NCI-H2029 treated with DMSO at 0.1 percent for 48 hours (cell line): ENCODE measurements at regions not wholly inside any gene's neighbourhood (a gene's known extent, or its start where the extent isn't known, plus 50 kb on each side); places are given as distances from the start of the nearest gene placed in this dataset.
A peak's percentile ranks its signal among the peaks of the same experiment; 100 is the strongest.
"Not testable (repeated sequence)": the region's sequence is repeated elsewhere in the genome, so short reads cannot be mapped to it uniquely, and the experiment has no call there.

ENCODE experiments used
- DNase-seq: peaks from one replicate; lab custom pipeline; 2025; lab: John Stamatoyannopoulos, UW

DNA sequence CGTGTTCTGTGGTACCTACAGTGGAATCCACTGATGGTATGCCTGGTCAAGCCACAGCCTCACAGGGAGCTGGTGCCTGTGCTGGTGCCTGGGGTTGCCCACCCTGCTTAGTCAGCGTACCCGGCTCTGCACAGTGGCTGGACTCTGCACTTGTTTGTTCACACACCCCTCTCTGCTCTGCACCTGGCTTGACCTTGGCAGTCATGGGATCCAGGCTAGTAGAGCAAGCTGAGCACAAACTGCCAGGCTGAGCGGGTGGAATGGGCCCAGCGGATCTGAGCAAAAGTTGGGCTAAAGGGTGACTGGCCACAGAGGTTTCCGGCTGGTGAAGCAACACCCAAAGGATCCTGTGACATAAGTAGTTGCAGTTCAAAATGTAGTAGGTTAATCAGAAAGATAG is 163.5 kb downstream of the CDH19 start:
- DNase-seq, result no peak

DNA sequence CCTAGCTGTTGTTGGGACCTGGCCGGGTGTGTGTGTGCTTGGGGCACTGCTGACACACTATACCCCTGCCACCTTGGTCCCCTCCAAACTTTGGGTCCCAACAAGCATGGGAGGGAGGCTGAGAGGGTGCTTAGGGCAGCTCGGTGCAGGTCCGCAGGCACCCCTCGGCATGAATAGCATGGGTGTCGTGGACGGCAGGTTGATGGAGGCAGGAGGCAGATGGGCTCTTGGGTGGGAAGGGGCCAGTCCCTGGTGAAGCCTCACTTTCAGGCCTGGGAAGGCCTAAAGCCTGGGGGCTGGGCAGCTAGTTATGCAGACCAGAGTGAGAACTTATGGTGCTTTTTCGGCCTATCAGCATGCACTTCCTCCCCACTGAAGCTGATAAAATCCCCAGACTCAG is 164.2 kb downstream of the CDH19 start:
- no peak for DNase-seq

DNA sequence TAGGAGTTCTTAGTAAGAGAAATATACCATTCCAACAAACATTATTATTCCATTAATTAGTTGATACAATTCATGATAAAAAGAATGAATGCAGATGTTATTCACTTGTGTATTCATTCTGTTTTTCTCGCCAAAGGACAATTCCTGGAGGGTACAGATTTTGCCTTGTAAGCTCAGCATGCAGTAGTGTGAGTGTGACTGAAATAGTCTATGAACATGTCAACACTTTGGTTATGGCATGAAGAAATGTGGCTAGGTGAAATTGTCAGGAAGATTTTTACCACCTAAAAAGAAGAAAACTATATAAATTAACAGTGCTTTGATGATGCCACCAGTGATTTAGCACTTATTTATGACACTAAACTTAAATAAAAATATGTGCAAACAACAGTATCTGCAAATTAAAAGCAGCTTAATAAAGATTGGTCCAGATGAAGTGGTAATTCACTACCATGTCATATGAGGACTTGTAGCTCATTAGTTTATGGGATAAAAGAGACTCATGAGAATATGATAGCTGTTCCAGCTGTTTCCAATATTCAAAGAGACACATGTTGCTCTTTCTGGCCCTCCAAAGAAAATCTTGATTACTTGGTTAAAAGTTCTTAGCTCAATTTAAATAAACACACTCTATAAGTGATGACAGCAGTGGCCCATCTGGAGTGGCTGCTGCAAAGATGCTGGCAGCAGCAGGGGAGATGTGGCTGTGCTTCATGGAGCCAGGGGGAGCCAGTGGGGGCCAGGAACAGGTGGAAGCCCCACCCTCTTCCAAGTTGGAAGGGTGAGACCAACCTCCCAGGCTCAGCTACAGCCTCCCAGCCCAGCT is 165.0 kb downstream of the CDH19 start:
- DNase-seq, result no peak

DNA sequence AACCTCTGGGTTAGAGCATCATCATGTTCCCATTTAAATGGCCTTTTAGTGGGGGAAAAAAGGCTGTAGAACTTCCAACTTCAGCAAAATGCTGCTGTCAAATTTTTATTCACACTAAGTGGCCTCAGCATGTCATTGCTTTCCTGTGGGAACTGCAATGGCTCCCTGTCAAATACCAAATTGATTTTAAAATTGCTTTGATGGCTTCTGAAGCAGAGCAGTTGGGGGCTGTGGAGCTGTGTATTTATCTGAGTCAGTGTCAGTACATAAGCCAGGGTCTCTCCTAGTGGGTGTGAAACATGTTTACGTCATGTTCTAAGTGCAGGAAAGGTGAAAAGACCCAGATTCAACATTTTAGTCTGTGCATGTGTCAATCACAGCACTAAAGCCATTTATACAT is 171.3 kb downstream of the CDH19 start:
- no peak for DNase-seq

DNA sequence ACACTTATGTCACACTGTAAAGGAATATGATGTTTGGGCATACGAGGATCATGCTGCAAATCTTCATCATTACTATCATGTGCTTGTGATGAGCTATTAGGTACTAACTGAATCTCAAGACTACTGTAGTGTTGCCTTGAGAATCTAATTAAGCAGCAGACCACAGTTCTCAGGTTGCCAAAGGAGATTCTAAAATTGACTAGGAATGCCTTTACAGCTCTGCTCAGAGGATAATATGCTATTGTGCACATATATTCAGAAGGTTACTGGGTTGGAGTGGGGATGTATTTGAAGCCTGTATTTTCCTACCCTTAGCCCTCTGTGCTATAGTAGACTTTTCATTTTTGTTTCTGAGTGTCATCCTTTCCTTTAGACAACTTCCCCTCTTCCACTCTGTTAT is 175.1 kb downstream of the CDH19 start:
- DNase-seq, result no peak

DNA sequence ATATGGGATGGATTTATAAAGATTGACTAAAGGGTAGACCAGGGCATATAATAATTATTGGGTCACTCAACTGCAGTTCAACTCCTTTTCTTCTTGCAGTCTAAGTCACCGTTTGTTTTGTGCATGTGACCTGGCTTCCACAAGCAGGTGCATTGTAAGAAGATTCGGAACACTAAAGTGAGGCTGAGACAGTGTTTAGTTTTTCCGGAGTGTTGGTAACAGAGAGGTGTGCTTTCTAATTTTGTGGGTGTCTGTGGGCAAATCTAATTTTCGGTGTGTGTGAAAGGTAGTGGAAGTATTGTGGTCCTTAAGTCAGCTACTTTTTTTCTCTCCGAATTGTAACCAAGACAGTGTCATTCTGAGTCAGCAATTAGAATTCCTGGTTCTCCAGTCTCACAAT is 184.5 kb downstream of the CDH19 start:
- DNase-seq, result no peak

DNA sequence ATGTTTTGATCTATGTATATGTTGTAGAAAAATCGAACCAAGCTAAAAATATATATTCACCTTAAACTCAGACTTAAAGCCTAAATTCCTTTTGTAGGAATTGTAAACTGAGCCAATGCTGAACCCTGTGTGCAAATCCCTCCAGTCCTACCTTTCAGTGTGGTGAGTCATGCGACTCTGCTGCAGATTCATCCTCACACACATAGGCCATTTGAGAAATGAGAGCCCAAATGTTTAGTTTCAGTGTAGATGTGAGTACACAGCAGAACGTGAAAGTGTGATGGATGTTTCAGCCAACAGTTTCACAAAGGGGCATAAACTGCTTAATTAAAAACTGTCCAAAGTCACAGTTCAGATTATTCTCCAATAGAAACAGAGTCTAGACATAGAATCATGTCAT is 193.2 kb downstream of the CDH19 start:
- DNase-seq, result no peak

DNA sequence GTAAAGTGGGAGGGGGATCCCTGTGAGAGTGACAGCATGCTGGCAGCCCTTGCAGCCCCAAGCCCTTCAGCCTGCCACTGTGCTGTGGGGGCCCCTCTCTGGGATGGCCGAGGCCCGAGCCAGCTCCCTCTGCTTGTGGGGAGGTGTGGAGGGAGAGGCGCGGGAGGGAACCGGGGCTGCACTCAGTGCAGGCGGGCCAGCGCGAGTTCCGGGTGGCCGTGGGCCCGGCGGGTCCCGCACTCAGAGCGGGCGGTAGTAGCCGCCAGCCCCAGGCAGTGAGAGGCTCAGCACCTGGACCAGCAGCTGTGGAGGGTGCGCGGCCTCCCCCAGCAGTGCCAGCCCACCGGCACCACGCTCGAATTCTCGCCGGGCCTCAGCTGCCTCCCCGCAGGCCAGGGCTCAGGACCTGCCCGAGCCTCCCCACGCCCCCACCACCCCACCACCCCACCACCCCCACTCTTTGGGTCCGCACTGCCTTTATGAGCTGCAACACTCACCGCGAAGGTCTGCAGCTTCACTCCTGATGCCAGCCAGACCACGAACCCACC is 208.1 kb downstream of the CDH19 start:
- no peak for DNase-seq

DNA sequence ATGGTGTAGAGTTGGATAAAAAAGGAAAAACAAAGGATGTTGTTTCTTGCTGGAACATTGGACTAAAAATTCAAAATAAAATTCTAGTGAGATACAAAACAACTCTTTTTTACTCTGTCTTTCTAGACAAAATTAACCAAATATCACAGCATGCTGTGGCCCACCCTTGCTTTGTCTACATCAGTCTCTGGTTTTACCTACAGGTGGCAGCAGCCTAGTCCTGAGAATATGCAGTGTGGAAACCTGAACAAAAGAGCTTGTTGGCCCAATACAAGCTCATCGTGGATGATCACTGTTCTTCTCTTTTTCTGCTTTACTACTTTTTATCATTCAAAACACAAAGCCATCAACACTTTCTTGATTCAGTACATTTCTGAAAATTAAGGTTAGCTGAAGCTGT is 210.4 kb downstream of the CDH19 start:
- DNase-seq, result no peak

DNA sequence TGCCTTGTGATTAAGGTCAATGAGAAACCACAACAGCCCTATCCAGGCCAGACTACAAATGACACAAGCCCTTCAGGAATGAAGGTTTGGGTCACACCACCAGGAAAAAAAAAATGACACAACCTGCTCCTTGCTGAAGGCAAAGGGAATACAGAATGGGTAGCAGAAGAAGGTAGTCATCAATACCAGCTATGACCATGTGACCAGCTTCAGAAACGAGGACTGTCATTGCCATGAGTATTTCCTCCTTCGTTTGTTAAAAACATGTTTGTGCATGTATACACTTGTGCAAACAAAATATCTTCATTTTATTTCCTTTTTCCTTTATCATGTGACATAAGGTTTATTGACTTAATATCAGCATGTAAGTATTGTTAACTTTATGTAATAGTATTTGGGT is 226.6 kb downstream of the CDH19 start:
- DNase-seq, result no peak

DNA sequence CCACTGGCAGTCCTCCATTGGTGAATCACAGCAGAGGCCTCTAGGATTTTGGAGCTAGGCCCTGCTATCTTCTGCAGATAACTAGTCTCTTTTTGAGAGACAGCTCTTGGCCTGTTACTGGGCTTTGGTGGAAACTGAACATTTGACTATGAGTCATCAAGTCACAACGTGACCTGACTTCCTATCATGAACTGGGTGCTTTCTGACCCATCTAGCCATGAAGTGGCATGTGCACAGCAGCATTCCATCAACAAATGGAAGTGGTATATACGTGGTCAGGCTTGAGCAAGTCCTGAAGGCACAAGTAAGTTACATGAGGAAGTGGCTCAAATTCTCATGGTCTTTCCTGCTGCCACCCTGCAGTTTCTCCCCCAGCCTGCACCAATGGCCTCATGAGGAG is 228.5 kb downstream of the CDH19 start:
- DNase-seq, result not testable (repeated sequence)

DNA sequence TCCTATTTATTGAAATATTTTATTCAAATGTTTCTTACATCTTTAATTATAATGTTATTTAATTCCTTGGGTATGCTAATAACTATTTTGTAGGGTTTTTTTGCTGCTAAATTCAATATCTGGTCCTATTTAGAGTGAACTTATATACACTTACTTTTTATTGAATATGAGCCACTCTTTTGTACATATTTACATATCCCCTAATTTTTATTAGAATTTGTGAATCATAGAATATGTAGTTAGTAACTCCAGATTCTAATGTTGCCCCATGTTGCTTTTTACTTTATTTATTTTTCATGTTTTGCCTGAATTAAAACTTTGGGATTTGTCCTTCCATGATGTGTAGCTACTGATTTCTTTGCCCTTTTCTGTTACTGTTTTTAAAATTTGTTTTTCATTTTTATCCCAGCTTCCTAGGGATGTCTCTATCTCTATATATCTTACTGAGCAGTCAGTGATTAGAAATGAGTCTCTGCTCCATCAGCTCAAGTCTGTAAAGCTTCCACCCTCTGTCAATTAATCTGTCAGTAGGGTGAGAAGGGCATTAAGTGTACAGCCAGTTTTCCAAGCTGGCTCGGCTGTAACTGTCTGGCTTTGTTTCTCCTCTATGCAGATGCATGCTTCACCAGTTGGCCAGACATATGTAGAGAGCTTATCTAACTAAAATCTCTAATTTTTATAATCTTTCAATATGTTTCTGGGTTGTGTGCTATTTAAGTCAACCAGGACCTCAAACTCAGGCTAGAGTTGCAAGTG is 256.9 kb downstream of the CDH19 start:
- DNase-seq, result no peak

DNA sequence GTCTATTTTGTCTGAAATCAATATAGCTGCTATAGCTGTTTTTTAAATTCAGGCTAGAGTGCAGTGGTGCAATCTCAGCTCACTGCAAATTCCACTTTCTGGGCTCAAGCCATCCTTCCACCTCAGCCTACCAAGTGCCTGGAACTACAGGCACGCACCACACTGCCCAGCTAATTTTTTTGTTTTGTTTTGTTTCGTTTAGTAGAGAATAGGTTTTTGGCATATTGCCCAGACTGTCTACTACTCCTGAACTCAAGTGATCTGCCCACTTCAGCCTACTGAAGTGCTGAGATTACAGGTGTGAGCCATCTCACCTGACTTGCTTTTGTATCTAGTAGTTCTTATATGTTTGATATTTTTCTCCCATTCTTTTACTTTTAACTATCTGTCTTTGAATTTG is 259.7 kb downstream of the CDH19 start:
- DNase-seq, result peak; percentile 22

DNA sequence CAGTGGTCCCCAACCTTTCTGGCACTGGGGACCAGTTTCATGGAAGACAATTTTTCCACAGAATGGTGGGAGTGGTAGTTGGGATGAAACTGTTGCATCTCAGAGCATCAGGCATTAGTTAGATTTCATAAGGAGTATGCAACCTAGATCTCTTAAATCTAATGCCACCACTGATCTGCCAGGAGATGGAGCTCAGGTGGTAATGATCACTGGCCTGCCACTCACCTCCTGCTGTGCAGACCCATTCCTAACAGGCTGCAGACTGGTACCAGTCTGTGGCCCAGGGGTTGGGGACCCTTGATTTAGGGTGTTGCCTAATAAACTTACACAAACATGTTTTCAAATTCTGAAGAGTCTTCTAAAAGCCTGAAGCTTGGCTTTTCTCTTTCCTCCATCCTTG is 261.3 kb downstream of the CDH19 start:
- no peak for DNase-seq

DNA sequence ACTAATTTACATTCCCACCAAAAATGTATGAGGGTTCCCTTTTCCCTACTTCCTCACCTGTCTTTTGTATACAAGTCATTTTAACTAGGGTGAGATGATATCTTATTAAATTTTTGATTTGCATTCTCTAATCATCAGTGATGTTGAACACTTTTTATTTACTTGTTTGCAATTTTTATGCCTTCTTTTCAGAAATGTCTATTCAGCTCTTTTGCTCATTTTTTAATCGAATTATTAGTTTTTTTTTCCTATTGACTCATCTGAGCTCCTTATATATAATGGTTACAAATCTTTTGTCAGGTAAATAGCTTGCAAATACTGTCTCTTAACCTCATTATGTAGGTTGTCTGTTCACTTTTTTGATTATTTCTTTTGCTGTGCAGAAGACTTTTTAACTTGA is 269.4 kb downstream of the CDH19 start:
- DNase-seq, result no peak

DNA sequence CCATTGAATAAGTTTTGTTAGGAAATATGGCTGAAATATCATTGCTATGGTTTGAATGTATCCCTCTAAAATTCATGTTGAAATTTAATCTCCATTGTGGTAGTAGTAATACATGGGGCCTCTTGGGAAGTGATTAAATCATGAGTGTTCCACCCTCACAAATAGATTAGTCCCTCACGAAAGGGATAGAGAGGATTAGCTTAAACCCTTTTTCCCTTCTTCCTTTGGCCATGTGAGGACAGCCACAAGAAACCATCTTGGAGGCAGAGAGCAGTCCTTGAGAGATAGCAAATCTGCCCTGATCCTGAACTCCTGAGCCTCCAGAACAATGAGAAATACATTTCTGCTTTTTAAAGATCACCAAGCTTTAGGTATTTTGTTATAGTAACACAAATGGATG is 274.2 kb downstream of the CDH19 start:
- DNase-seq, result no peak

DNA sequence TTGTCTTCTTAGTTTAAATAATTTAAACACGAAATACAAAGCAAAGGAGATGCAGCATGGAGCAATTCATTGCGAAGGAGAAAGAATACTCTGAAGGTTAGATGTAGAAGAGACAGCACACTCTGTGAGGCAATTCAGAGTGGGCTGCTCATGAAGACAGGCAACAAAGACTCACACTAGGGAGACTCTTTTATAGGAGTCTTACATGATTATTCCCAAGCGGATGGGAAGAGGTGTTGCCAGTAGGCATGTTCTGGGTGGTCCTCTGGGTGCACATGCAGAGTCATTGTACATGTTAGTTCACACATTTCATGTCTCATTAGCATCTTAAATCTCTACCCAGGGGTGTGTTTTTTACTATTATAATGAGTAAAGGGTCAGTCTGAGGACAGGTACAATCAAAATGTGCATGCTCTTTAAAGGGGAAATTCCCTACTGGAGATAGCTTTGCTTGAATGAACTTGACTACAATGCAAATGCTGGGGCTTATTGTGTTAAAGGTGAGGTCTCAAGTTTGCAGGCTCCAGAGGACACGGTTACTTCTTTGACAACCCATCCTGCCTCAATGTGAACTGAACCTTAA is 275.5 kb downstream of the CDH19 start:
- no peak for DNase-seq

DNA sequence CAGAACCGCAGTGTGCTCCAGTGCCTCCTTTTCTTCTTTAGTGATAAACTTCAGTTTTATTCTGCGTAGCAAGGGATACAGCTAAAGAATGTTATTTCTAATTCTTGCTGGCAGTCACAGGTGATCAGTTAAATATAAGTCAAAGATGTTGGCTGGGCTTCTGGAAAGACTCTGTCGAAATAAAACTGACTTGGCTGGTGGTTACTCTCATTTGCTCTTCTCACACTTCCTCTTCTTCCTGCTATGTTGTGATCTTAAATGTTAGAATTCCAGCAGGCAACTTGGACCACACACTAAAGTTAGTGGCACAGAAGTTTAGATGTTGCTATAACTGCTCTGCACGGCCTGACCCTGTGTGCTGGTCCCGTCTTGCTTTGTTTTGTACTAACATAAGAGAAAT is 278.6 kb downstream of the CDH19 start:
- DNase-seq, result no peak

DNA sequence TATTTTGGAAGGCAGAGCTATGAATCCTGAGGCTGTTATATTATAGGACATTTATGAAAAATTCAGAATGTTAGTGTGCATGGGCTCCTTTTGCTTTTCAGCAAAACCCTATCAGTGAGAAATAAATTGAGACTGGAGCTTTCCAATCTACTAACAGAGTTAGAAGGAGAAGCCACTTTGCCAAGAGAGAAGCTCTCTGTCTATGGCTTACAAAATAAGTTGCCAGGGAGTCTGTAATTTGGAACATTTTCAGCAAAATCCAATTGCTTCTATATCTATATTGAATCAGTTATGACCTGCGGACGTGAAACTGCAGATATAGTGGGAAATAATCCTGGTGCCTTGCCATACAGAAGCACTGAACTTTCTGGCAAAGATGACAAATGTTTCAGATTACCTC is 279.3 kb downstream of the CDH19 start:
- DNase-seq, result no peak

DNA sequence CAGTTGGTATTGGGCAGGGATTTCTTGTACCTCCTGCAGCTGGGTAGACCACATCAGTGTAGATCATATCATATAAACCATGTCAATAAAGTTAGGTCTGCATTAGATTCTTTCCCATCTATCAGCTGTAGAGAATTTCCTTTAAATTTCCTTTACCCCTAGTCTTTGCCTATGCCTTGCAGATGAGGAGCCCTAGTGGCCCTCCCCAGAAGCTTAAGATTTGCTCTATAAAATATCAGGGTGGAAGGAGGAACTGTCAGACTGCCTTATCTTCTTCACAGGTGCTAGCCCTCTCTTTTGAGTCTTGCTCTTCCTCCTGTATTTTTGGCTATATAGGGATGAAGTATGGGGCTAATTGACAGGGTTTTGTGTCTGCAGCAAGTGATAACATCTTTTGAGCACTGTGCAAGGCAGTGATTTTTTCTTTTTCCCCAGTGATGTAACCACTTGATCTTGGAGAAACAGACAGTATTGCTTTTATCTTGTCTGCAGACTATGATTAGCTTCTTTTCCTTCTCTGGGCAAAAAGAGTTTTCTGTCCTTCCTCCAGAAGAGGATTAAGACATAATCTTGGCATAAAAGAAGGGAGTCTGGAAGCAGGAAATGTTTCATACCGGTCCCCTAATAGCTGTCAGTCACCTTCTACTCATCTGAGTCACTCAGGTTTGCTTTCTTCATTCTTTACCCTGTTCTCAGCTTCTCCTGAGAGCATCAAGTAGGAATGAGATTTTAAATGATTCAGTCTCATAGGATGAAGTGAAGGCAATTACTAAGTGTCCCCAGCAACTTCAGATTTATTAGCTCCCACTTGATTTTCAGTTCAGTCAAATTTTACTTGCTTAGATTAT is 286.4 kb downstream of the CDH19 start:
- no peak for DNase-seq

DNA sequence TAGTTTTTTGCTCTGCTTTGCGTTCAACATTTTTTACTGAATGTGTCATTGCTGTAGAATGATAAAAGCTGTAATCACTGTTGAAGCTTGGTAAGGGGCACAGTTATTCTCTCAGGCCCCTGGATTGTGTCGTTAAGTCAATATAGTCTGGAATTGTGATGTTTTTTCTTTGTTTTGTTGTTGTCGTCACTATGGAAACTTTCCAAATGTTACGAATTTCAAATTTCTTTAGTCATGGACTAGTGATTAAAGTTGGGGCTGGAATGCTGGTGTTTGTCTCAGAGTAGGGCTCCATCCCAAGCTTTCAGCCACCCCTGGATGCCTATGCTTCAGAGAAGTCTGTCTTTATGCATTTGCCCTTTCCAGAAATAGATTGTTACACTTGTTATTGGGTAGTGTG is 287.2 kb downstream of the CDH19 start:
- no peak for DNase-seq

DNA sequence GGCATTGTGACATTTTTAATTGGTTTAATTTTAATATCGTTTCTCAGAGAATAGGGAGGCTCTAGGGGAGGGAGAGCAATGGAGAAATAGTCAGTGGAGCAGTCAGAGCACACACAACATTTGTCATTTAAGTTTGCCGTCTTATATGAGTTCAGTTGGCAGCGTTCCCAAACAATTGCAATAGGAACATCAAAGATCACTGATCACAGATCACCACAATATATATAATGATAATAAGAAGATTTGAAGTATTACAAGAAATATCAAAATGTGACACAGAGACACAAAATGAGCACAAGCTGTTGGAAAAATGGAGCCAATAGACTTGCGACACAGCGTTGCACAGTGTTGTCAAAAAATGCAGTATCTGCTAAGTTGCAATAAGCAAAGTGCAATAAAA is 303.7 kb downstream of the CDH19 start:
- DNase-seq, result no peak
